ENCODE measurements at regions not wholly inside any gene's neighbourhood (a gene's known extent, or its start where the extent isn't known, plus 50 kb on each side); places are given as distances from the start of the nearest gene placed in this dataset.
"Not testable (repeated sequence)": the region's sequence is repeated elsewhere in the genome, so short reads cannot be mapped to it uniquely, and the experiment has no call there.

DNA sequence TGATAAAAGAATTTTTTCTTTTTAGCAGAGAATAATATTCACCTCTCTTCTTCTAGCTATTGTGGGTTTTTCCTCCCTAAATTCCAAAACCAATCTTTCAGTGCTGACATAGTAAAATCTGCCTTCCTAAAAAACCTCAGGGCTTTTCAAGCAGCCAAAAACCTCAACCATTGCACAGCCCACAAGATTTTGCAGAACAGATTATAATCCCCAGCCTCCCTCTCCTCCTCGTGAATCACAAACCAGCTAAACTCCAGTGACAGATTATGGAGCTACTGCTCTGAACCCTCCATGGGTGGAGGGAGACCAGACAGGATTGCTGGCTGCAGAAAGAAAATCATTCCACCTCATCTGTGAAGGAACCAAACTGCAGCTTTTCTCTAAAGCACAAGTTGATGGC, 341.6 kb downstream of the SOX9 start:
- H3K4me3 ChIP-seq (ENCODE audit: low read depth, low read length): no peak overlapping the region
- no peak for TF ChIP-seq CTCF (IDR thresholded peaks at IDR 0.05; ENCODE audit: borderline replicate concordance, insufficient read depth, low read depth, low read length)

GRCh38 chr17:72462814-72463213, 342.0 kb downstream of the SOX9 start:
- no peak overlapping the region for H3K4me3 ChIP-seq (ENCODE audit: low read depth, low read length)
- TF ChIP-seq CTCF (IDR thresholded peaks at IDR 0.05; ENCODE audit: borderline replicate concordance, insufficient read depth, low read depth, low read length): no peak

DNA sequence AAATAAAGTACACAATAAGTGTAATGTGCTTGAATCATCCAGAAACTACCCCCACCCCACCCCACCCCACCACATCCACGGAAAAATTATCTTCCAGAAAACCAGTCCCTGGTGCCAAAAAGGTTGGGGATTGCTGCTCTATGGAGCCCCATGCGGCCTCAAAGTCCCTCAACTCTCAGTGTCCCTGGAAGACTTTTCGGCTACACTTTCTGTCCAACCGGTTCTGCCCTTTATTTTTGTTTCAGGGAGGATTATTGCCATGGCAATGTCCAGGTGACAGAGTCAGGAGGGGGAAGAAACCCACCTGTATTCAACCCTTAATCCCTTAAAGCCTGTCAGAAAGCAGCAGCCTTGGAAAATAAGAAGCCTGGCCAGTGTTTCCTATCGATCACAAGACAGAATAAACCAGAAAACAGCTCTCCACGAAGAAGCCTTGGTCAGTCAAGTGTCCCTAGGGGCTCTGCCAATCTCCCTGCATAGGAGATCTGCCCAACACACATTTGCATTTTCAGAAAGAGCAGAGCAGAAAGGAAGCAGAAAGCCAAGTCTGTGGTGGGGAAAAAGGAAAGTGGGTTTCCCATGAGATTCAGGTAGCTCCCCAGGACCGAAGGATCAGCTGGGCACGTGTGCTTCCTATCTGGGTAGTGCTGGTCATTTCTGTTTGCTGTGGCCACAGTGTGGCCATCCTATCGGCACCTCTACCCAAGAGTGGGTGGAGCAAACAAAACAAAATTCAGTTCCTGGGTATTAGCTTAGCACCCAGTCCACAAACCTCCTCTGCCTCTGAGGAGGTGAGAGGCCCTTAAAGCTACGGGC, 342.7 kb downstream of the SOX9 start:
- no peak overlapping the region for H3K4me3 ChIP-seq (ENCODE audit: low read depth, low read length)
- no peak for TF ChIP-seq CTCF (IDR thresholded peaks at IDR 0.05; ENCODE audit: borderline replicate concordance, insufficient read depth, low read depth, low read length)

- H3K4me3 ChIP-seq (ENCODE audit: low read depth, low read length): not testable (repeated sequence)
Observed at GRCh38 chr17:72464221-72464620, 343.4 kb downstream of the SOX9 start.

DNA sequence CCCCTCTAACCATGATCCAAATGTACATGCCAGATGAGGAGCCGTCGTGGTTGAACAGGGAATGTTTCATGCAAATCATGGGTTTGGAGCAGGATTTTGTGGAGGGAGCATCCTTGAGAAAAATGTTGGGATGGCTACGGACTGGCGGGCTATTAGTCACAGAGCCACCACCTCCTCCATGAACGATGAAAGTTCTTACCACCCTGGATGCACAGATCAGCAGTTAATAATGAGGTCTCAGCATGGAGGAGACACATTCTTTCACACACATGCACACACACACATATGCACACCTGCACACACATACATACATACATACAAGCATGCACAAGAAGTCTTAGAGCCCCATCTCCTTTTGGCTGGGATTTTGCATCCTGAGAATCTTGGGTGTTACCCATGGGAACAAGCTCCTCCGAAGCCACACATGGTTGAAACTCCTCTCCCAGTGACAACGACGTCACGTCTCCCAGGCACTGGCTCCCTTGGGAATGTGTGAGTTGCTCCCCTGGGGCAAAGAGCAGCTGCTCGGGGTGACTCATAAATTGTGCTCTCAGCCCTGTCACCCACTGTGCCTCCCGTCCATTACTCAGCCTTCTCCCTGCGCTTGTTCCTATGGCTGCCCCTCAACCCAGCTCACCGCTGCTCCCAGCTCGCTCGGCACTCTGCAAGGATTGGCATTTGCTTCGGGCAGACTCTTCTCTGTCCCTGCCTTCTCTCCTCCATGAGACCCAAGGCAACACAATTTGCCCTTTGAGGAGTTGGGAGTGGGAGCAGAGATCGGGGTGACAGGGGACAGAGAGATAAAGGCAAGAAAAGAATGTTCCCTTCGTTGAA, 344.6 kb downstream of the SOX9 start:
- no peak overlapping the region for H3K4me3 ChIP-seq (ENCODE audit: low read depth, low read length)
- TF ChIP-seq CTCF (IDR thresholded peaks at IDR 0.05; ENCODE audit: borderline replicate concordance, insufficient read depth, low read depth, low read length): no peak

GRCh38 chr17:72466199-72466598, 345.4 kb downstream of the SOX9 start:
- H3K4me3 ChIP-seq (ENCODE audit: low read depth, low read length): no peak overlapping the region
- TF ChIP-seq CTCF (IDR thresholded peaks at IDR 0.05; ENCODE audit: borderline replicate concordance, insufficient read depth, low read depth, low read length): no peak

GRCh38 chr17:72466606-72467005, 345.8 kb downstream of the SOX9 start:
- no peak for TF ChIP-seq CTCF (IDR thresholded peaks at IDR 0.05; ENCODE audit: borderline replicate concordance, insufficient read depth, low read depth, low read length)
- no peak overlapping the region for H3K4me3 ChIP-seq (ENCODE audit: low read depth, low read length)
